ENCODE measurements at regions not wholly inside any gene's neighbourhood (a gene's known extent, or its start where the extent isn't known, plus 50 kb on each side); places are given as distances from the start of the nearest gene placed in this dataset.

DNA sequence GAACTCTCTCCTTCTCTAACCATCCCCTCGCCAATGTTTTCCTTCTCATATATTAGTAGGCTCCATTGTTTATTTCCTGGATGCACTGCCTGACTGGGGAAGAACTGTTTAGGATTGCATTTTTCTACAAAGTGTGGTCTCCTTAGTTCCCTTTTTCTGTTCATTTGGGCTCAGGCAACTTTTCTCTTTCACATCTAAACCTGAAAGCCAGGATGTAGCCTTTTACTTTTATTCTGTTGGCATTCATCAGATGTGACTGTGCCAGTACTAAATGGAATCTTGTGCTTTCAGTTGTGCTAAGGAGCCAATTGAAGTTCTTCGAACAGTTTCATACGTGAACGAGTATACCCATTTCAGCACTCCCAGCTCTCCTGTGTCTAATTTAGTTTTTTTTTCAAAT lies 59.8 kb downstream of the DDIT4L start:
- TF ChIP-seq EZH2 (IDR thresholded peaks at IDR 0.05; ENCODE audit: borderline replicate concordance, low read length): no peak
- TF ChIP-seq, protein P1, sequence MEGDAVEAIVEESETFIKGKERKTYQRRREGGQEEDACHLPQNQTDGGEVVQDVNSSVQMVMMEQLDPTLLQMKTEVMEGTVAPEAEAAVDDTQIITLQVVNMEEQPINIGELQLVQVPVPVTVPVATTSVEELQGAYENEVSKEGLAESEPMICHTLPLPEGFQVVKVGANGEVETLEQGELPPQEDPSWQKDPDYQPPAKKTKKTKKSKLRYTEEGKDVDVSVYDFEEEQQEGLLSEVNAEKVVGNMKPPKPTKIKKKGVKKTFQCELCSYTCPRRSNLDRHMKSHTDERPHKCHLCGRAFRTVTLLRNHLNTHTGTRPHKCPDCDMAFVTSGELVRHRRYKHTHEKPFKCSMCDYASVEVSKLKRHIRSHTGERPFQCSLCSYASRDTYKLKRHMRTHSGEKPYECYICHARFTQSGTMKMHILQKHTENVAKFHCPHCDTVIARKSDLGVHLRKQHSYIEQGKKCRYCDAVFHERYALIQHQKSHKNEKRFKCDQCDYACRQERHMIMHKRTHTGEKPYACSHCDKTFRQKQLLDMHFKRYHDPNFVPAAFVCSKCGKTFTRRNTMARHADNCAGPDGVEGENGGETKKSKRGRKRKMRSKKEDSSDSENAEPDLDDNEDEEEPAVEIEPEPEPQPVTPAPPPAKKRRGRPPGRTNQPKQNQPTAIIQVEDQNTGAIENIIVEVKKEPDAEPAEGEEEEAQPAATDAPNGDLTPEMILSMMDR (IDR thresholded peaks at IDR 0.05; ENCODE audit: low read length): no peak
